ENCODE measurements at regions not wholly inside any gene's neighbourhood (a gene's known extent, or its start where the extent isn't known, plus 50 kb on each side); places are given as distances from the start of the nearest gene placed in this dataset.

- no peak for TF ChIP-seq CTCF (conservative IDR thresholded peaks at IDR 0.05)
- Mint-ChIP-seq H3K9me3 (no peaks in the 10 kb centered on the region), H3K4me1 (ENCODE audit: unreplicated experiment) (peaks cover 6% of the 10 kb centered on the region), H3K27me3 (peaks cover 4% of the 10 kb centered on the region), H3K36me3 (no peaks in the 10 kb centered on the region), H3K4me3 (no peak overlapping the region), H3K27ac (no peak overlapping the region)
- no peak for DNase-seq (ENCODE audit: extremely low spot score, unreplicated experiment)
Measured at GRCh38 chr4:123851521-123851920, 454.9 kb downstream of the SPRY1 start.

- DNase-seq (ENCODE audit: extremely low spot score, unreplicated experiment) = no peak
- H3K9me3 Mint-ChIP-seq = no peaks in the 10 kb centered on the region
- peaks cover 22% of the 10 kb centered on the region for H3K4me1 Mint-ChIP-seq (ENCODE audit: unreplicated experiment)
- H3K4me3 Mint-ChIP-seq = no peak overlapping the region
- H3K27ac Mint-ChIP-seq = no peak overlapping the region
- peaks cover 9% of the 10 kb centered on the region for H3K27me3 Mint-ChIP-seq
- no peaks in the 10 kb centered on the region for H3K36me3 Mint-ChIP-seq
- no peak for TF ChIP-seq CTCF (conservative IDR thresholded peaks at IDR 0.05)
Measured at GRCh38 chr4:123853651-123854050, 457.1 kb downstream of the SPRY1 start.

- Mint-ChIP-seq H3K36me3 (no peaks in the 10 kb centered on the region), H3K27ac (no peak overlapping the region), H3K9me3 (no peaks in the 10 kb centered on the region), H3K4me3 (peak overlapping the region; percentile 39), H3K4me1 (ENCODE audit: unreplicated experiment) (peaks cover 29% of the 10 kb centered on the region), H3K27me3 (peaks cover 17% of the 10 kb centered on the region)
- DNase-seq (ENCODE audit: extremely low spot score, unreplicated experiment) = no peak
- peak; percentile 66 for TF ChIP-seq CTCF (conservative IDR thresholded peaks at IDR 0.05)
Measured at GRCh38 chr4:123856689-123857545, 460.3 kb downstream of the SPRY1 start.

GRCh38 chr4:123858465-123858864 lies 461.9 kb downstream of the SPRY1 start:
- H3K4me1 Mint-ChIP-seq (ENCODE audit: unreplicated experiment) = peaks cover 29% of the 10 kb centered on the region
- no peaks in the 10 kb centered on the region for H3K36me3 Mint-ChIP-seq
- TF ChIP-seq CTCF (conservative IDR thresholded peaks at IDR 0.05) = no peak
- H3K9me3 Mint-ChIP-seq = no peaks in the 10 kb centered on the region
- no peak overlapping the region for H3K27ac Mint-ChIP-seq
- H3K4me3 Mint-ChIP-seq = no peak overlapping the region
- DNase-seq (ENCODE audit: extremely low spot score, unreplicated experiment) = no peak
- H3K27me3 Mint-ChIP-seq = peaks cover 17% of the 10 kb centered on the region

- no peak overlapping the region for H3K27ac Mint-ChIP-seq
- no peak for DNase-seq (ENCODE audit: extremely low spot score, unreplicated experiment)
- H3K36me3 Mint-ChIP-seq = no peaks in the 10 kb centered on the region
- H3K9me3 Mint-ChIP-seq = no peaks in the 10 kb centered on the region
- no peak overlapping the region for H3K4me3 Mint-ChIP-seq
- H3K27me3 Mint-ChIP-seq = peaks cover 20% of the 10 kb centered on the region
- H3K4me1 Mint-ChIP-seq (ENCODE audit: unreplicated experiment) = peaks cover 14% of the 10 kb centered on the region
- no peak for TF ChIP-seq CTCF (conservative IDR thresholded peaks at IDR 0.05)
Measured at GRCh38 chr4:123862812-123863211, 466.2 kb downstream of the SPRY1 start.
